GM21619 (cell line): ENCODE measurements at regions not wholly inside any gene's neighbourhood (a gene's known extent, or its start where the extent isn't known, plus 50 kb on each side); places are given as distances from the start of the nearest gene placed in this dataset.
A peak's percentile ranks its signal among the peaks of the same experiment; 100 is the strongest.

Source experiments
- ATAC-seq: cut with Tn5 transposase; IDR thresholded peaks from one replicate; pipeline ENCODE4 v1.9.1; 2021; ENCODE audit not compliant: unreplicated experiment

- ATAC-seq: no peak
Observed at GRCh38 chr2:62304429-62305417, 108.8 kb downstream of the B3GNT2 start.

DNA sequence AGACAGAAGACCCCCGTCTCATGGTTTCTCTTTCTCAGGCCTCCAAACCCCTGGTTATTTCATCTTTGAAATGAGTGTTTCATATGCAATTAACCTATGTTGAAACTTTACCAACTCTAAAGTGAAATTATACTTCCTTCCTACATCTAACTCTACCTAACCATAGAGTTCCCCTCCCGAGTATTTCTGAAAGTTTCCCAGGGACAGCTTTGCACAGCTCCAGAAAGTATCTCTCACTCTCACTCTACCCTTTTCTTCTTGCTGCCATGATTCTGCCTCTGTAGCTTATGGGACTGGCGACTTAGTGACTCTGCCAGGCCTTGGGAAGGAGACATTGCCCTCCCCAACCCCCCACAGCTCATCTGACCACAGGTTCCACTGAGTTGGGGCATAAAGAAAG, 107.9 kb downstream of the B3GNT2 start:
- ATAC-seq: peak; percentile 36

DNA sequence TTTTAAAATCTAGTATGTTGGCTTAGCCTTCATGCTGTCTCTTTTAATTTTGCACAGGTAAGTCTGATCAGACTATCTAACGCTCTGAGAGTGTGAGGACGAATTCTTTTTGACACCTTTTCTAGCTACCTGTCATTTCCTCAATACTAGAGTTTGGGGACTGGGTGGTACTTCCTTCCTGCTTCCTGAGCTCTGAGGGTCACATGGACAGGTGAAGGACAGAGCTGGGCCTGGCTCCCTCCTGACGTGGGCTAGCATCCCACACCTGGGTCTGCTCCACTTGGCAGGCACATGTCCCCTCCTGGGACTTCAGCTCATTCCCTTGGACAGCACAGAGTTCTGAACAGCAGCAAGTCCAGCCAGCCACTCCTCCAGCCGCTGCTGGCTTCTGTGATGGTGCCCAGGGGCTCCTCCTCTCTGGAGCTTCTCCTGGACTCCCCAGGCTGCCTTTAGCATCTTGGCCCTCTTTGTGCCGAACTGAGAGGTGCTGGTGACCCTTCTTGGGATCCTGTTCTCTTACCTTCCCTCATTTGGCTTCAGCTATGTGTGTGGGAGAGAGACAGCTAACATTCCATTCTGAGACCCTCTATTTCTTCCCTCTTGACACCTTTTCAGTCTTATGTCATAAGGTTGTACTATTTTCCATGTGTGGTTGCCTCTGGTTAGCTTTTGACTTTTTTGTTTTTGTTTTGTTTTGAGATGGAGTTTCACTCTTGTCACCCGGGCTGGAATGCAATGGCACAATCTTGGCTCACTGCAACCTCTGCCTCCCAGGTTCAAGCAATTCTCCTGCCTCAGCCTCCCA, 106.9 kb downstream of the B3GNT2 start:
- no peak for ATAC-seq

- no peak for ATAC-seq
Observed at GRCh38 chr2:62300925-62301324, 105.0 kb downstream of the B3GNT2 start.

- ATAC-seq: no peak
Observed at GRCh38 chr2:62297624-62298010, 101.7 kb downstream of the B3GNT2 start.

DNA sequence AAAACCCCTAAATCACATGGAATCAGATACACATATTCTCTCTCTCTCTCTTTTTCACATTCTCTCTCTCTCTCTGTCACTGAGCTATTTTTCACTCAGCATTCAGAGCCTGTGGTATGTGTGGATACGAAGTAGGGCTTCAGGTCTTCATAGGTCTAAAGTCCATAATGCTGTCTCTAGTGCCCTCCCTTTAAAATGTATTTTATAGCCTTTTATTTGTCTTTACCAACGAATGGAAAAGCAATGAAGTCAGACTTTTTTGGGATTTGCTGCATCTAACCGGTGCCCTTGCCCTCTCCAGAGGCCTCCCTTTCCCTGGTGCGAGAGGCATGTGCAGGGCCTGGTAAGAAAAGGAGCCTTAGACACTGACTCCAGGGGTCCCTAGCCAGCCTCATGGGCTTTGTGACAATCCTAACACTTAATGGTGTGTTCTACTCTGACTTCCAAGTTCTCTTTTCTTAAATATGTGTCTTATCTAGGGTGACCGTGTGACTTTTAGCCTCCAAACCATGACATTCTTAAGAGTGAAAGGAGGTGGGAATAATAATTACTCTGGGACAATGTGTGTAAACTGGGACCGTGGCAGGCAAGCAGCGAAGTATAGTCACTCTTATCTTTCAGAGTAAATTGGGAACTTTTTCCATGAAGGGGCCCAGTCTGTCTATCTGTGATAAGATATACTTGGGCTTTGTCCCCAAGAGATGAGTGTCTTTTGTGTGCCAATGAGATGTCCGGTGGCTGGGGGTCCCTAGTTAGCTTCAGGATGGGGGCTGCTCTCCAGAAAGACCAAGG, 101.1 kb downstream of the B3GNT2 start:
- no peak for ATAC-seq

GRCh38 chr2:62296034-62296831, 100.3 kb downstream of the B3GNT2 start:
- no peak for ATAC-seq

- peak; percentile 62 for ATAC-seq
Observed at GRCh38 chr2:62293490-62294271, 97.8 kb downstream of the B3GNT2 start.

- no peak for ATAC-seq
Observed at GRCh38 chr2:62293151-62293489, 97.2 kb downstream of the B3GNT2 start.

DNA sequence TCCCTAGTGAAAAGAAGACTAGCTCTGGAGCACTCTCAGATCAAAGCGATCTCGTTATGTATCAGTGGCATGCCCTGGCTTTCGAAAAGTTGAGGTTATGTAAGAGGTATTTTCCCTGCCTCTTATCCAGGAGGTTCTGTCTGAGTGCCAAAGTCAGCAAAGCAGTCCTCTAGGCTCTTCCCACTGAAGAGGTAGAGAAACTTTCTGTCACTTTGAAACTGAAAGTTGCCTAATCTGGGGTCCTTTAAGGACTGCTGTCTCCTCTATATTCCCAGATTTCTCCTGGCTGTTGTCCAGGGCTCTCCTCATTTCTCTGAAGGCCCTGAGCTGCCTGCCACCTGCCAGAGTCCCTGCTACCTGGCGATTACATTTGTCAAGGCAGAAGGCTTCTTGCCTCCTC, 96.3 kb downstream of the B3GNT2 start:
- ATAC-seq: no peak

DNA sequence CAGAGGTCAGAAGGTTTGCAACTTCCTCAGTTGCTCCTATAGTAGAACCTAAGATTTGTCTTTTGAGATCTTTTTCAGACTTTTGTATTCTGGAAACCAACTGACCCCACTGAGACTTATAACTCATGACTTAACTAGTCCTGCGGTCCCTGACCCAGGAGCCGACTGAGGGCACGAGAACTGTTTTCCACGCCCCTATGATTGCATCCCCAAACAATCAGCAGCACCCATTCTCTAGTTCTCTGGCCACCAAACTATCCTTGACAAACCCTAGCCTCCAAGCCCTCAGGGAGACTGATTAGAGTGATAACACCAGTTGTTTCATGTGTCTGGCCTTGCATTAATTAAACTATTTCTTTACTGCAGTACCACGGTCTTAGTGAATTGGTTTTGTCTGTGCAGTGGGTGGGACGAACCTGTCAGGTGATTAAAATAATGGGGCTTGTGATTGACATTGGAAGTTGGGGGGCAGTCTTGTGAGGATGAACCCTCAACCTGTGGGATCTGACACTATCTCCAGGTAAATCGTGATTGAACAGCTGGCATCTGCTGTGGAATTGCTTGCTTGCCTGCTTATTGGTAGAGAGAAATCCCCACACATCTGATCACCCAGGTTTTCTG, 95.7 kb downstream of the B3GNT2 start:
- no peak for ATAC-seq

- ATAC-seq: no peak
Observed at GRCh38 chr2:62291052-62291451, 95.1 kb downstream of the B3GNT2 start.

- ATAC-seq: no peak
Observed at GRCh38 chr2:62287899-62288880, 92.3 kb downstream of the B3GNT2 start.

DNA sequence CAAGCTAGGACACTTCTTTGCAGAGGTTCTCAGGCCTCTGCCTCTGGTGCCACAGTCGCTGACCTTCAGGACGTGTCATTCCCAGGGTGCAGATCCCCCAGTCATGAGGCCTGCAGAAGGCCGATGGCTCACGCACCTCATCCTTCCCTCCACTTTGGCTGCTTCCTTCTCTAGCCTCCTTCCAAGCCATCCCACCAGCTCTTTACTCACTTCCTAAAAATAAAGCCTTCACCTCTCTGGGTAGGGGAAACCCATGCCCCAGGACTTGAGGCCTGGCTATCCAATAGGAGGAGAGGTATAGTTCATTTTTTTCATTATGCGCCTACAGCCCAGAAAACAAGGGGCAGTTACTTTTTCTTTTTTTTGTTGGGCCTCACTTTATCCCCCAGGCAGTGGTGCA, 91.4 kb downstream of the B3GNT2 start:
- ATAC-seq: no peak

GRCh38 chr2:62286089-62286785, 90.3 kb downstream of the B3GNT2 start:
- ATAC-seq: no peak

- no peak for ATAC-seq
Observed at GRCh38 chr2:62284980-62285379, 89.1 kb downstream of the B3GNT2 start.

- ATAC-seq: no peak
Observed at GRCh38 chr2:62284471-62284870, 88.6 kb downstream of the B3GNT2 start.
